Sigmoid colon (tissue), 6 donors: ENCODE measurements at regions not wholly inside any gene's neighbourhood (a gene's known extent, or its start where the extent isn't known, plus 50 kb on each side); places are given as distances from the start of the nearest gene placed in this dataset.

Experiments used
- DNase-seq: peaks from one replicate; pipeline ENCODE4 v3.0.0-alpha.2; 2019
- H3K27ac ChIP-seq, 4 donors: fragments of 200-600 bp; sonication (generic); one replicate each; pipeline ENCODE4 v1.5.1; 2016 to 2019; ENCODE audit warnings: mild to moderate bottlenecking in 1 of 4
- H3K27me3 ChIP-seq, 3 donors: fragments of 200-600 bp; sonication (generic); one replicate each; pipeline ENCODE4 v1.5.1; 2019; ENCODE audit warnings: mild to moderate bottlenecking in 1 of 3
- H3K36me3 ChIP-seq, 4 donors: fragments of 200-600 bp; sonication (generic); one replicate each; pipeline ENCODE4 v1.5.1; 2016 to 2019
- H3K4me1 ChIP-seq, 4 donors: fragments of 200-600 bp; sonication (generic); one replicate each; pipeline ENCODE4 v1.5.1; 2017 to 2019
- H3K4me3 ChIP-seq, 4 donors: fragments of 200-600 bp; sonication (generic); one replicate each; pipeline ENCODE4 v1.5.1; 2017 to 2019; ENCODE audit warnings: mild to moderate bottlenecking in 2 of 4, moderate library complexity in 1 of 4
- H3K9me3 ChIP-seq, 4 donors: fragments of 200-600 bp in 3 of 4; sonication (generic) in 3 of 4; one replicate each; pipeline versions ENCODE4 v1.5.1 to v1.6.1; 2013 to 2019
- EP300 ChIP-seq, 4 donors: sonication (generic); formaldehyde crosslinking; IDR thresholded peaks; one replicate each; pipeline ENCODE4 v1.6.1; 2017; ENCODE audit warnings: antibody characterized with exemption in 4 of 4
- POLR2A ChIP-seq, 2 donors: fragments of 450-650 bp; IDR thresholded peaks; one replicate each; pipeline ENCODE4 v1.6.1; 2016; ENCODE audit warnings: antibody characterized with exemption in 2 of 2, mild to moderate bottlenecking in 2 of 2, moderate library complexity in 2 of 2
- POLR2AphosphoS5 ChIP-seq, 4 donors: sonication (generic); formaldehyde crosslinking; IDR thresholded peaks; one replicate each; pipeline ENCODE4 v1.6.1; 2017; ENCODE audit warnings: antibody characterized with exemption in 4 of 4
- WGBS, 2 donors: extraction: QIAGEN DNeasy Blood & Tissue Kit; methylation state at CpG; one replicate each; pipeline ENCODE4 v1.1.7; 2013; 5-methylcytosine and 5-hydroxymethylcytosine counted together
- intact Hi-C: fragments of 100-400 bp; cut with DNase I; formaldehyde crosslinking; loops from one replicate; pipeline ENCODE4 v1.15.1; 2023
- TF ChIP-seq, protein P1 (sequence below), 4 experiments: fragments of 450-650 bp in 3 of 4; fragments of 200-600 bp in 1 of 4; IDR thresholded peaks; one replicate each; pipeline ENCODE4 v1.5.1; 2016 to 2019; ENCODE audit warnings: antibody characterized with exemption in 4 of 4, mild to moderate bottlenecking in 3 of 4, moderate library complexity in 2 of 4
- donor health status: healthy with polysubstance abuse.
- donor health status: healthy.

DNA sequence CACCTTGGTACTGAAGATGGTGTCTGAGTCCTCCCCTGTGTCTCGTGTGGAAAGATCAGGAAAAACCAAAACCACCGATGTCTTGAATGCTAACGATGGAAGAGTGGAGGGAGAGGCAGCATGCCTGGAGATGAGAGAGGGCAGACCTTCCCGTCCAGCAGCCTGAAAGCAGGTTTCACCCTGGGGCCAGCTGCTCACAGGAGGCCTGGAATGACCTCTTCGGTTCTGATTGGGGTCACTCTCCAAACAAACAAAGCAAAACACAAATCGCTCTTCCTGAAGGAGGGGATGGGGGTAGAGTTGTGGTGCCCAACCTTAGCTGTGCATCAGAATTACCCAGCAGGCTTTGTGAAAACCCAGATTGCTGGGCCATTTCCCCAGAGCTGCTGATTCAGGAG is 142.3 kb upstream of the SOX1 start:
- no peaks in the 10 kb centered on the region for H3K4me1 ChIP-seq
- H3K36me3 ChIP-seq: no peaks in the 10 kb centered on the region
- intact Hi-C loops: no loop called here
- H3K9me3 ChIP-seq: no peaks in the 10 kb centered on the region
- H3K4me3 ChIP-seq: no peak overlapping the region
- 67 to 74% methylated on average over 6 of the region's 6 CpGs for WGBS, 2 donors
- no peak for DNase-seq
- TF ChIP-seq POLR2A (IDR thresholded peaks at IDR 0.05) (no peak), EP300 (IDR thresholded peaks at IDR 0.05) (no peak), POLR2AphosphoS5 (IDR thresholded peaks at IDR 0.05) (no peak)
- TF ChIP-seq, protein P1, sequence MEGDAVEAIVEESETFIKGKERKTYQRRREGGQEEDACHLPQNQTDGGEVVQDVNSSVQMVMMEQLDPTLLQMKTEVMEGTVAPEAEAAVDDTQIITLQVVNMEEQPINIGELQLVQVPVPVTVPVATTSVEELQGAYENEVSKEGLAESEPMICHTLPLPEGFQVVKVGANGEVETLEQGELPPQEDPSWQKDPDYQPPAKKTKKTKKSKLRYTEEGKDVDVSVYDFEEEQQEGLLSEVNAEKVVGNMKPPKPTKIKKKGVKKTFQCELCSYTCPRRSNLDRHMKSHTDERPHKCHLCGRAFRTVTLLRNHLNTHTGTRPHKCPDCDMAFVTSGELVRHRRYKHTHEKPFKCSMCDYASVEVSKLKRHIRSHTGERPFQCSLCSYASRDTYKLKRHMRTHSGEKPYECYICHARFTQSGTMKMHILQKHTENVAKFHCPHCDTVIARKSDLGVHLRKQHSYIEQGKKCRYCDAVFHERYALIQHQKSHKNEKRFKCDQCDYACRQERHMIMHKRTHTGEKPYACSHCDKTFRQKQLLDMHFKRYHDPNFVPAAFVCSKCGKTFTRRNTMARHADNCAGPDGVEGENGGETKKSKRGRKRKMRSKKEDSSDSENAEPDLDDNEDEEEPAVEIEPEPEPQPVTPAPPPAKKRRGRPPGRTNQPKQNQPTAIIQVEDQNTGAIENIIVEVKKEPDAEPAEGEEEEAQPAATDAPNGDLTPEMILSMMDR (IDR thresholded peaks at IDR 0.05): no peak
- H3K27me3 ChIP-seq: peaks cover 0 to 39% (median 0%) of the 10 kb centered on the region in 3 donors
- H3K27ac ChIP-seq: no peak overlapping the region

DNA sequence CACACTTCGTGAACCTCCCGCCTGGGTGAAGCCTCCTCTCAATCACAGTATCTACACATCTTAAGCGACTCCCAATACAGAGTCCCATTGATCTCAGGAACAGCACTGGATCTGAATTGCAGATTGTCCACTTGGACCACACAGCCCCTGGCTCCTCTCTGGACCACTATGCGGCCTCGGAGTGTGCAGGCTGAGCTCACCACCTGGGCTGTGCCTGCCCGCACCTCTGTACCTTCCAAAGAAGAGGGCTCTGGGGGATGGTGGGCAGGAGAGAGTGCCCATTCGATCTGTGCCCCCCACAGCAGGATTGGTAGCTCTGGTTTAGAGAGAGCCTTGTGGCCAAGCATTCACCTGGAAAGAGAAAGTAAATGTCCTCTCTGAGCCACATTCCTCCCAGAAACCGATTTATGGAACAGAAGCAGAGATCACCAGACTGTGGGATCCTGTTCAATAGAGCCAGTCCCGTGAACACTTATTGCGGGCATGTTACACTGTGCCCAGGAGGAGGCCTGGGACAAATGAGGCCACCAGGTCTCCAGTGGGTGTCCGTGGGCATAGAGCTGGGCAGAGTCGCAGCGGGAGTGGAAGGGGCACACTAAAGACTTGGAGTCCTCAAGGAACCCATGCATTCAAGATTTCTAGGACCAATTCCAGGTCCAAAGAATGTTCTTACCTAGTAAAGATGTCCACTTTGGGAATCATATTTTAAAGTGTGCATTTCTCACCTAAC is 141.6 kb upstream of the SOX1 start:
- H3K27ac ChIP-seq: no peak overlapping the region
- no peaks in the 10 kb centered on the region for H3K36me3 ChIP-seq
- no peak for DNase-seq
- H3K4me3 ChIP-seq: no peak overlapping the region
- intact Hi-C loops: no loop called here
- TF ChIP-seq POLR2A (IDR thresholded peaks at IDR 0.05) (no peak), EP300 (IDR thresholded peaks at IDR 0.05) (no peak), POLR2AphosphoS5 (IDR thresholded peaks at IDR 0.05) (no peak)
- TF ChIP-seq, protein P1 (IDR thresholded peaks at IDR 0.05): no peak
- H3K4me1 ChIP-seq: no peaks in the 10 kb centered on the region
- 91 to 93% methylated on average over 13 of the region's 13 CpGs for WGBS, 2 donors
- peaks cover 0 to 33% (median 0%) of the 10 kb centered on the region in 3 donors for H3K27me3 ChIP-seq
- H3K9me3 ChIP-seq: no peaks in the 10 kb centered on the region

DNA sequence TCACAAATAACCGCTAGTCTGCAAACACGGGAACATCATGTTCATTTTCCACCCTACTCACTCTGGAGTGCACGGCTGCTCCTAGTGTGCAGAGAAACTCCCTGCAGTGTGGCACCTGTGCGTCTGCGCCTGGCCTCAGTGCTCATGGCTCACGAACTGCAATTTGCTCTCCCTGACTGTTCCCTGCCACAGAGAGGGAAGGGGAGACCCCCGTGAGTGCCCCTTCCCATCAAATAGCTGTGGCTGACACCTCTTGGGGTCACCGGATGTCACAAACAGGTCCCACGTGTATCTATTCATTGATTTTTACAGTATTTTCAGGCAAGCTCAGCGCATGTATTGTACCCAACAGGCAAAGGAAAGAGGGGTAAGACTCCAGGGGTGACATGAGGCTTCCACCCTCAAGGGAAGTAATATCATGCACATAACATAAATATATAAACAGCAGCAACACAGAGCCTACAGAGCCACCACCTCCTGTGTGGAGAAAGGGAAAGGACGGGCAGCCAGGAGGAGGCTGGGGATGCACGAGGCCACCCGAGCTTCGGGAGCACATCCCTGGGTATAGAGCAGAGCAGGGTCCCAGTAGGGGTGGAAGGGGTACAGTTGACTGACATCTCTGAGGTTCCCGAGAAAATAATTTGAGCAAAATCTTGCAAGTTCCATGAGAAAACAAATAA is 140.3 kb upstream of the SOX1 start:
- TF ChIP-seq, protein P1 (IDR thresholded peaks at IDR 0.05): no peak
- TF ChIP-seq POLR2A (IDR thresholded peaks at IDR 0.05) (no peak), EP300 (IDR thresholded peaks at IDR 0.05) (no peak), POLR2AphosphoS5 (IDR thresholded peaks at IDR 0.05) (no peak)
- DNase-seq: no peak
- no peak overlapping the region for H3K27ac ChIP-seq
- no peak overlapping the region for H3K4me3 ChIP-seq
- H3K27me3 ChIP-seq: peaks cover 0 to 24% (median 0%) of the 10 kb centered on the region in 3 donors
- no peaks in the 10 kb centered on the region for H3K4me1 ChIP-seq
- H3K9me3 ChIP-seq: no peaks in the 10 kb centered on the region
- intact Hi-C loops: no loop called here
- H3K36me3 ChIP-seq: no peaks in the 10 kb centered on the region
- 78 to 87% methylated on average over 15 of the region's 15 CpGs for WGBS, 2 donors

DNA sequence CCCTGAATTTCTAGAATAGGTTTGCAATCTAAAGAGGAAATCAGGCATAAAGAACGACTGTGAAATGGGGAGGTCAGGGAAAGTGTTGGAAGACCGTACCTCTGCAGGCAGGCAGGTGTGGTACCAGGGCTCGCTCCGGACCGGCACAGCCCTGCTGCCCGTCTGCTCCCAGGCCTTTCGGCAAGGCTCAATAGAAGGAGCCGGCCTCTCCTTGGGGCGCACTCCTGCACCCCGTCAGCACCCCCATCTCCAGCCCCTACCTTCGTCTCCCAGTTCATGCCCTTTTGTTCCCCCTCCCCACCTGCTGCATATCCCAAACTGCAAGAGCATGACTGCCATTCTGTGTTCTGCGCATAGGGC is 139.8 kb upstream of the SOX1 start:
- no peak overlapping the region for H3K27ac ChIP-seq
- no peaks in the 10 kb centered on the region for H3K36me3 ChIP-seq
- no peak for DNase-seq
- intact Hi-C loops: no loop called here
- no peaks in the 10 kb centered on the region for H3K4me1 ChIP-seq
- H3K27me3 ChIP-seq: peaks cover 0 to 21% (median 0%) of the 10 kb centered on the region in 3 donors
- WGBS, 2 donors: 89 to 91% methylated on average over 12 of the region's 12 CpGs
- no peaks in the 10 kb centered on the region for H3K9me3 ChIP-seq
- no peak for TF ChIP-seq POLR2AphosphoS5 (IDR thresholded peaks at IDR 0.05)
- TF ChIP-seq, protein P1 (IDR thresholded peaks at IDR 0.05): no peak
- TF ChIP-seq EP300 (IDR thresholded peaks at IDR 0.05): no peak
- TF ChIP-seq POLR2A (IDR thresholded peaks at IDR 0.05): no peak
- no peak overlapping the region for H3K4me3 ChIP-seq
